ENCODE measurements at regions not wholly inside any gene's neighbourhood (a gene's known extent, or its start where the extent isn't known, plus 50 kb on each side); places are given as distances from the start of the nearest gene placed in this dataset.
"Not testable (repeated sequence)": the region's sequence is repeated elsewhere in the genome, so short reads cannot be mapped to it uniquely, and the experiment has no call there.

- no peak overlapping the region for H3K4me3 Mint-ChIP-seq
- DNase-seq (no peak), ATAC-seq (no peak)
- peaks cover 8% of the 10 kb centered on the region for H3K9me3 Mint-ChIP-seq
- no peaks in the 10 kb centered on the region for H3K36me3 Mint-ChIP-seq (ENCODE audit: low read depth)
- no peak overlapping the region for H3K27ac Mint-ChIP-seq
- H3K27me3 Mint-ChIP-seq = no peaks in the 10 kb centered on the region
- no peaks in the 10 kb centered on the region for H3K4me1 Mint-ChIP-seq
Measured at GRCh38 chr2:35204881-35205280, 1150.7 kb upstream of the CRIM1 start.

- Mint-ChIP-seq H3K4me3 (no peak overlapping the region), H3K9me3 (peaks cover 13% of the 10 kb centered on the region), H3K27ac (no peak overlapping the region), H3K36me3 (ENCODE audit: low read depth) (no peaks in the 10 kb centered on the region), H3K4me1 (no peaks in the 10 kb centered on the region), H3K27me3 (no peaks in the 10 kb centered on the region)
- ATAC-seq = no peak
- DNase-seq = no peak
Measured at GRCh38 chr2:35204323-35204722, 1151.3 kb upstream of the CRIM1 start.

- H3K36me3 Mint-ChIP-seq (ENCODE audit: low read depth) = no peaks in the 10 kb centered on the region
- no peak overlapping the region for H3K4me3 Mint-ChIP-seq
- H3K4me1 Mint-ChIP-seq = no peaks in the 10 kb centered on the region
- ATAC-seq (no peak), DNase-seq (no peak)
- H3K27ac Mint-ChIP-seq = no peak overlapping the region
- no peaks in the 10 kb centered on the region for H3K27me3 Mint-ChIP-seq
- H3K9me3 Mint-ChIP-seq = peaks cover 16% of the 10 kb centered on the region
Measured at GRCh38 chr2:35199298-35199697, 1156.3 kb upstream of the CRIM1 start.

- Mint-ChIP-seq H3K9me3 (peaks cover 8% of the 10 kb centered on the region), H3K4me3 (no peak overlapping the region), H3K27ac (no peak overlapping the region)
Measured at GRCh38 chr2:35185861-35186412, 1169.6 kb upstream of the CRIM1 start.

GRCh38 chr2:35184471-35184870, 1171.1 kb upstream of the CRIM1 start:
- ATAC-seq = no peak
- no peak overlapping the region for H3K27ac Mint-ChIP-seq
- DNase-seq = no peak
- no peaks in the 10 kb centered on the region for H3K27me3 Mint-ChIP-seq
- H3K36me3 Mint-ChIP-seq (ENCODE audit: low read depth) = no peaks in the 10 kb centered on the region
- no peaks in the 10 kb centered on the region for H3K4me1 Mint-ChIP-seq
- H3K4me3 Mint-ChIP-seq = no peak overlapping the region
- H3K9me3 Mint-ChIP-seq = peaks cover 13% of the 10 kb centered on the region

More at GRCh38 chr2:35185861-35186412, 1169.6 kb upstream of the CRIM1 start:
- DNase-seq (no peak), ATAC-seq (no peak)
- H3K36me3 Mint-ChIP-seq (ENCODE audit: low read depth) = no peaks in the 10 kb centered on the region
- no peaks in the 10 kb centered on the region for H3K27me3 Mint-ChIP-seq
- H3K4me1 Mint-ChIP-seq = no peaks in the 10 kb centered on the region

- H3K27ac Mint-ChIP-seq; DNase-seq; H3K9me3 Mint-ChIP-seq; H3K36me3 Mint-ChIP-seq (ENCODE audit: low read depth); H3K27me3 Mint-ChIP-seq; H3K4me3 Mint-ChIP-seq; H3K4me1 Mint-ChIP-seq; ATAC-seq: not testable (repeated sequence)
Measured at GRCh38 chr2:35176726-35177125, 1178.9 kb upstream of the CRIM1 start.

- no peaks in the 10 kb centered on the region for H3K4me1 Mint-ChIP-seq
- DNase-seq (no peak), ATAC-seq (no peak)
- no peaks in the 10 kb centered on the region for H3K9me3 Mint-ChIP-seq
- H3K4me3 Mint-ChIP-seq = no peak overlapping the region
- H3K27me3 Mint-ChIP-seq = no peaks in the 10 kb centered on the region
- no peak overlapping the region for H3K27ac Mint-ChIP-seq
- H3K36me3 Mint-ChIP-seq (ENCODE audit: low read depth) = no peaks in the 10 kb centered on the region
Measured at GRCh38 chr2:35174845-35175244, 1180.7 kb upstream of the CRIM1 start.

GRCh38 chr2:35172687-35173086, 1182.9 kb upstream of the CRIM1 start:
- no peak for ATAC-seq
- Mint-ChIP-seq H3K36me3 (ENCODE audit: low read depth) (no peaks in the 10 kb centered on the region), H3K4me3 (no peak overlapping the region), H3K27me3 (no peaks in the 10 kb centered on the region), H3K4me1 (no peaks in the 10 kb centered on the region), H3K9me3 (no peaks in the 10 kb centered on the region), H3K27ac (no peak overlapping the region)
- DNase-seq = no peak

GRCh38 chr2:35168351-35168750, 1187.2 kb upstream of the CRIM1 start:
- Mint-ChIP-seq H3K4me1 (no peaks in the 10 kb centered on the region), H3K9me3 (no peaks in the 10 kb centered on the region), H3K36me3 (ENCODE audit: low read depth) (no peaks in the 10 kb centered on the region), H3K27ac (no peak overlapping the region), H3K4me3 (no peak overlapping the region), H3K27me3 (no peaks in the 10 kb centered on the region)
- DNase-seq (no peak), ATAC-seq (no peak)

- Mint-ChIP-seq H3K27me3 (no peaks in the 10 kb centered on the region), H3K36me3 (ENCODE audit: low read depth) (no peaks in the 10 kb centered on the region), H3K4me1 (no peaks in the 10 kb centered on the region), H3K4me3 (no peak overlapping the region), H3K9me3 (peaks cover 7% of the 10 kb centered on the region), H3K27ac (no peak overlapping the region)
- ATAC-seq (no peak), DNase-seq (no peak)
Measured at GRCh38 chr2:35163948-35164347, 1191.6 kb upstream of the CRIM1 start.

- DNase-seq (no peak), ATAC-seq (no peak)
- H3K36me3 Mint-ChIP-seq (ENCODE audit: low read depth) = no peaks in the 10 kb centered on the region
- H3K27ac Mint-ChIP-seq = no peak overlapping the region
- H3K9me3 Mint-ChIP-seq = peaks cover 7% of the 10 kb centered on the region
- H3K4me1 Mint-ChIP-seq = no peaks in the 10 kb centered on the region
- H3K4me3 Mint-ChIP-seq = no peak overlapping the region
- H3K27me3 Mint-ChIP-seq = no peaks in the 10 kb centered on the region
Measured at GRCh38 chr2:35160871-35161270, 1194.7 kb upstream of the CRIM1 start.

GRCh38 chr2:35125871-35126270, 1229.7 kb upstream of the CRIM1 start:
- H3K27ac Mint-ChIP-seq = no peak overlapping the region
- H3K4me1 Mint-ChIP-seq = no peaks in the 10 kb centered on the region

GRCh38 chr2:35125278-35125677, 1230.3 kb upstream of the CRIM1 start:
- Mint-ChIP-seq H3K4me3 (no peak overlapping the region), H3K36me3 (ENCODE audit: low read depth) (no peaks in the 10 kb centered on the region)
- ATAC-seq = no peak

More at GRCh38 chr2:35125871-35126270, 1229.7 kb upstream of the CRIM1 start:
- DNase-seq (no peak), ATAC-seq (no peak)
- Mint-ChIP-seq H3K4me3 (no peak overlapping the region), H3K9me3 (peaks cover 10% of the 10 kb centered on the region), H3K27me3 (no peaks in the 10 kb centered on the region), H3K36me3 (ENCODE audit: low read depth) (no peaks in the 10 kb centered on the region)

GRCh38 chr2:35116151-35116550, 1239.4 kb upstream of the CRIM1 start:
- Mint-ChIP-seq H3K36me3 (ENCODE audit: low read depth) (no peaks in the 10 kb centered on the region), H3K27me3 (no peaks in the 10 kb centered on the region), H3K9me3 (peaks cover 16% of the 10 kb centered on the region), H3K27ac (no peak overlapping the region), H3K4me1 (no peaks in the 10 kb centered on the region), H3K4me3 (no peak overlapping the region)
- no peak for DNase-seq
- no peak for ATAC-seq

More at GRCh38 chr2:35125278-35125677, 1230.3 kb upstream of the CRIM1 start:
- Mint-ChIP-seq H3K27ac (no peak overlapping the region), H3K27me3 (no peaks in the 10 kb centered on the region), H3K4me1 (no peaks in the 10 kb centered on the region), H3K9me3 (peaks cover 10% of the 10 kb centered on the region)
- DNase-seq = no peak

GRCh38 chr2:35114765-35115164, 1240.8 kb upstream of the CRIM1 start:
- H3K4me1 Mint-ChIP-seq = no peaks in the 10 kb centered on the region
- no peak overlapping the region for H3K4me3 Mint-ChIP-seq
- no peak overlapping the region for H3K27ac Mint-ChIP-seq
- ATAC-seq (no peak), DNase-seq (no peak)
- H3K27me3 Mint-ChIP-seq = no peaks in the 10 kb centered on the region
- H3K36me3 Mint-ChIP-seq (ENCODE audit: low read depth) = no peaks in the 10 kb centered on the region
- H3K9me3 Mint-ChIP-seq = peaks cover 16% of the 10 kb centered on the region

- H3K36me3 Mint-ChIP-seq (ENCODE audit: low read depth) = not testable (repeated sequence)
Measured at GRCh38 chr2:35112367-35112766, 1243.2 kb upstream of the CRIM1 start.

More at GRCh38 chr2:35112367-35112766, 1243.2 kb upstream of the CRIM1 start:
- not testable (repeated sequence) for H3K4me3 Mint-ChIP-seq, H3K4me1 Mint-ChIP-seq, H3K27me3 Mint-ChIP-seq, ATAC-seq, DNase-seq, H3K27ac Mint-ChIP-seq, H3K9me3 Mint-ChIP-seq
